Stimulated activated CD8-positive, alpha-beta memory T cell treated with anti-CD3 and anti-CD28 coated beads, Interleukin-12 subunit alpha, Interleukin-12 subunit beta, amount 100 ng/mL, for 24 hours (primary cell): ENCODE measurements at regions not wholly inside any gene's neighbourhood (a gene's known extent, or its start where the extent isn't known, plus 50 kb on each side); places are given as distances from the start of the nearest gene placed in this dataset.
A peak's percentile ranks its signal among the peaks of the same experiment; 100 is the strongest.

Experiments used
- DNase-seq: peaks from one replicate; pipeline ENCODE4 v3.0.0-alpha.2; 2020; ENCODE audit errors: extremely low read depth

DNA sequence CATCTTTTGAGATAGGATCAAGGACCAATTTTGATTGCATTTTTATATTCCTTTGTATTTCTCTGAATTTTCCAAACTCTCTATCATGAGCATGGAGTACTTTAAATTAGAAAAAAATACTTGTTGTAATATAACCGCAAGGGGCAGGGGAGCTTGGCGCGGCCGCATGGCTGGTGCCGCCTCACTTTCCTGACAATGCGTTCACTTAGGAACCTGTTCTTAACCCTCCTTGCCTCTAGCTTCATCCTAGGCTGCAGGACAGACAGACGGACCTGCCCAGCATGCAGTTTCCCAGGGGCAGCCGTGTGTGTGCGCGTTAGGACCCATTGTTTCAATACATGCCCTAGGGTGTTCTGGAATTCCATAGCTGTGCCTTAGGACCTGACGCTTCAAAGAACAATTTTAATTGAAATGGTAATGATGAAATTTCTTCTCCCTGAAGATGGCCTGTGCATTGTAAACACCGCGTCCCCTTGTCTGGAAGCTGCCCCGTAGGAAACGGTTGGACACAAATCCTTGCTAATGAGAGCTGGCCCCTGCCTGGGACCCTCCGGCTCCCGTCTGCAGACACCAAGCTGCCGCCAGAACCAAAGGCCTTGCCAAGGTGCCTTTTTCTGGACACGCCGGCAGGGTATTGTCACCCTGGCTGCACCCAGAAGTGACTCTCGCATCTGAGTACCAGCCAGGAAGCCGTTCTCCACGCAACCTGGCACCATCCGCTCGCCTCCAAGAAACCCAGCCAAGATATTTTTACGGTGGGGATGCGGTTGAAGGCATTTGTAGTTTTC is 466.4 kb downstream of the NPHP4 start:
- no peak for DNase-seq

DNA sequence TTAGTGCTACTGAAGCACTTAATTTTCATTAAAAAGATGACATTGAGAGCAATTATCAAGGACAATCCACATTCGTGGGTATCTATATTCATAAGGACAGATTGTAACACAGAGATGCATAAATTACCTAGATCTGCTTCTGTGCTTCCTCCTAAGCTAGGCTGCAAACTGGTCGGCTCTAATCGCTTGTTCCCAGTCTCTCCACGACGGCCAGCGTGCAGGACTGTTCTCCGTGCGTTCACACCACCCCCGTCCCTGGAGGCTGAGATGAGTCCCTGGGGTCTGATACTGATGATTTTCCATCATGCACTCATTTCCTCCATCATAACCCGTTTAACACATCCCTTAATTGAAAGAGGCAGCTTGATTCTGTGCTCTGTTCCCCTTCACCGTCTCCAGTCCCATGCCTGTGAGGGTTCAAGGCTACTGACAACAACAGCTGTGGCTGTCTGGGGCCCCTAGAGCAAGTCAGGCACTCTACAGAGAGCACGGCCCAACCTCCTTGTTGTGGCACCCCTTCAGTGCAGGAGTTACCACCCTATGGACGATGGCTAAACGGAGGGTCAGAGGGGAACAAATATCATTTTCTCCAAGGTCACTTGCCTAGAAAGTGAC is 469.6 kb downstream of the NPHP4 start:
- DNase-seq = no peak

DNA sequence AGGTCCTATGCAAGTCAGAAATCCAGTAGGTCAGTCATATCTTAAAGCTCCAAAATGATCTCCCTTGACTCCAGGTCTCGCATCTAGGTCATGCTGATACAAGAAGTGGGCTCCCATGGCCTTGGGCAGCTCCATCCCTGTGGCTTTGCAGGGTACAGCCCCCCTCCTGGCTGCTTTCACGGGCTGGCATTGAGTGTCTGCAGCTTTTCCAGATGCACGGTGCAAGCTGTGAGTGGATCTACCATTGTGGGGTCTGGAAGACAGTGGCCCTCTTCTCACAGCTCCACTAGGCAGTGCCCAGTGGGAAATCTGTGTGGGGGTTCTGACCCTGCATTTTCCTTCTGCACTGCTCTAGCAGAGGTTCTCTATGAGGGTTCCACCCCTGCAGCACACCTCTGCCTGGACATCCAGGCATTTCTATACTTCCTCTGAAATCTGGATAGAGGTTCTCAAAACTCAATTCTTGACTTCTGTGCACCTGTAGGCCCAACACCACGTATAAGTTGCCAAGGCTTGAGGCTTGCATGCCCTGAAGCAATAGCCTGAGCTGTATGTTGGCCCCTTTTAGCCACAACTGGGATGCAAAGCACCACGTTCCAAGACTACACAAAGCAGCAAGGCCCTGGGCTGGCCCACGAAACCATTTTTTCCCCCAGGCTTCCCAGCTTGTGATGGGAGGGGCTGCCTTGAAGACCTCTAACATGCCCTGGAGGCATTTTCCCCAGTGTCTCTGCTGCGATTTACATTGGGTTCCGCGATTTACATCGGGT is 472.7 kb downstream of the NPHP4 start:
- no peak for DNase-seq

DNA sequence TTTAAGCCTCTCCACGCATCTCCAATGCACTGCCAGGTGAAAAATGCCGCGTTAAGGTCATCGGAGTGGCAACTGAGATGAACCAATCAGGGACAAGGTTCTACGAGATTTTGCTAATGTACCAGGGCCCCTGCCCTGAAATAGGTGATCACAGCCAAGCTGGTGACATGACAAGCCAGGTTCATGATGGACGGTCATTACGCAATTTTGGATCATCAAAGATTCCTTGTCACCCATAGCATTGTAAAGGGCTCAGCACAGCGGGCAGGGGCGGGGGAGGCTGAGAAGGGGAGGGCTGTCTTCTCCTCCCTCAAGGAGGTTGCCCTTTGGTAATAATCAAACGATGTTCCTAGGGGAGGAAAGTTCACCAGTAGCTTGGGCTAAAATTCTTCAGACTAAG is 475.5 kb downstream of the NPHP4 start:
- DNase-seq = no peak

DNA sequence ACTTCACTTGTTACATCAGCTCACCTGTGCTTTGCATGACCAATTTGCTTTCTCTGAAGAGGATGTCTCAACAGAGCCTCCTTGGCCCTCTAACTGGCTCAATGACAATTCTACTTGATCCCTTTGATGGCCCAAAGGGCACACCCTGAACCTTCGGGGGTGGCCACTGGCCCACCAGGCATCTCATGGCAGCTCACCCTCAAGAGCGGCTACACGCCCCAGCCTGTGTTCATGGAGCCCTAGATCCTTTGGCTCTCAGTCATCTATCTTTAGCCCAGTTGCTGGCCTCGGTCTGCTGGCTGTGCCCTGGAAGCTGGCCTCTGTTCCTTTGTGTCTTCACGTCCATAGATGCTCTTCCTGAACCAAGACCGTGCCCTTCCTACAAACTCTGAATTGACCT is 476.7 kb downstream of the NPHP4 start:
- DNase-seq = no peak

DNA sequence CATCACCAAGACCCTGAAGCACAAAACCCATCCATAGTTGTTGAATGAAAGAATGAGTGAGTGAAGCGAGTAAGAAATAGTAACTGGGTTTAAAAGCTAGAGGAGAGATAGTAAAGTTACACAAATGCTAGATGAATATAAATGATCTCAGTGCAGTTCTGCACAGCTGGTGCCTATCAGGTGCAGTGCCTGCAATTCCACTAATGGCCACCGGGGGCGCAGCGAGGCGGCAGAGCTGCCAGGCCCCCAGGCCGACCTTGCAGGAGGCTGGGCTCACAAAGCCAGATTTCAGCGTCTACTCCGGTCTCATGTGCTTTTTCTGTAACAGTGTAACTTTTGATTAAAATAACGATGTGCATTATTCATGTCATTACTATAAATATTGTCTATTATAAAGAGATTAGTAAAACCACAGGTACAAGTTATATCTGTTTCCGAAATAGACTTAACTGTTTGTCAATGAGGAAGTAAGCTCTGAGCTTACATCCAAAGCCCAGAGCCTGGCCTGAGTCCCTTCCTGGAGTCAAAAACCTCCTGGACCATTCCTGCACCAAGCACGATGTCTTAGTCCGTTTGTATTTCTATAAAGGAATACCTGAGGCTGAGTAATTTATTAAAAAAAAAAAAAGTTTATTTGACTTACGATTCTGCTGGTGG is 477.6 kb downstream of the NPHP4 start:
- peak; percentile 17 for DNase-seq

DNA sequence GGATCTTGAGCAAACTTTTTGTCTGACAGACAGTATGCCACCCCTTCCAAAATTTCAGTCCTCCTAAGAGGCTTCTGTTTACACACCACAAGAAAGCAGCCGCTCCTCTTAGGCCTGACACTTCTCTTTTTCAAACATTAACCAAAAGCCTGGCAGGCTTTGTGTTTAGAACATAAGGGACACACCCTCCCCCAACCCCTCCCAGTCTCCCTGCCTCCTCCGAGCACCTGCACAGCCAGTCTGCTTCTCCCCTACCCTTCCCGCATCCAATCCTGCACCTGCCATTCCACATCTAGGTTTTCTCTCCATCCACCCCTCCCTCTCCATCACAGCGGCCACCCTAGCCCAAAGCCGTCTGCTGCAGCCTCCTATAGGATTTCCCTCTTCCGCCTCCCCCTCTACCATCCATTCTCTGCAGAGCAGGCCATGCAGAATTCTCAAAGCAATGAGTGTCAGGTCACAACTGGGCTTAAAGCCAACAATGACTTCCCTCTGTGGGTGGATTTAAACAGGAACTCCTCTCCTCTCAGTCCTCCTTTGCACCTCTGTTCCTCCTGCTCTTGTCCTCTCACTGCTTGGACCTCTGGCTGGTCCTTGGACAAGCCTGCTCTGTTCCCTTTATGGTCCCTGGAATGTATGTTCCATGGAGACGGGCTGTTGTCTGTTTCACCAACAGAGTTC is 478.2 kb downstream of the NPHP4 start:
- no peak for DNase-seq

DNA sequence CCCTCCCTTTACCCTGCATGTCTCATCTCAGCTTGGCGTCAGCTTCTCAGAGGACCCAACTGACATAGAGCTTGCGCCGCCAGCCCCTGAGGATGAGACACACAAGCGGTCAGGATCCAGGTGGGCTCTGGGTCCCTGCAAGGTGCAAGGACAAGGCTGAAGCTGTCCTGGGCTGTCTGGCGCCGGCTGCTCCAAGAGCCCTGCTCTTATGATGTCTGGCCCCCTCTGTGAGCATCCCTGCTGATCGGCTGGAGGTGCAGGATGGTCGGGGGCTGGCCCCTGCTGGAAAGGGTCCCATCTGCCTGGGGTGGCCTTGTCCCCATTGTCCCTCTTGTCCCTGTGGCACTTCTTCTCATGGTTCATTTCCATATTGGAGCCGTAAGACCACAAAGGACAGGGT is 479.0 kb downstream of the NPHP4 start:
- no peak for DNase-seq

DNA sequence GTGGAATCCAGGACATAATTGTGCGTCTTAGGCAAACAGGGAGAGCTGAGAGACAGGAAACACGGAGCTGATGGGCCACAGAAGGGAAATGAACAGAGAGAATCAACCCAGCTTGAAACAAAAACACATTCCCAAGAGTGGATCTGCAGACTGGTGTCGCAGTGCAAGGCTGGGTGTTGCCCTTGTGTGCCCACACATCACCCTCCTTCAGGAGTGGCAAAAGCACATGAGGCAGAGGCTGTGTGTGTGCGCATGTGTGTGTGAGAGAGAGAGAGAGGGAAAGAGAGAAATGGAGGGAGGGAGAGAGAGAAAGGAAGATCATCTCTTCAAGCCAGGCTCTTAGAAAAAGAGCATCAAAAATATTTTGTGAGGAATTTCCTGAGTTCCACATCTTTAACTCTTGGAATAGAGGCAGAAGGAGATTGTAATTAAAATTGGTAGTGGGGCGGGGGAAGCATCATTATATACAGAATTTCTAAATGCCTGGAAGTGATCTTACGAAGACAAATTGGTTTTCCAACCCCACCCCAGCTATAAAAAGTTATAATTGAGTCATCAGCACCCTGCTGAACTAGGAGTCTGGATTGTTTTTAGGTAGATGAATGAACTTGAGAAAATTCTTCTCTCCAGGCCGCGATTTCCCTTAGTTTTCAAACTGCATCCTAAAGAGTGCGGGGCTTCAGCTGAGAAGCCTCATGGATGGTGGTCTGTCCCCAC is 480.7 kb downstream of the NPHP4 start:
- no peak for DNase-seq

DNA sequence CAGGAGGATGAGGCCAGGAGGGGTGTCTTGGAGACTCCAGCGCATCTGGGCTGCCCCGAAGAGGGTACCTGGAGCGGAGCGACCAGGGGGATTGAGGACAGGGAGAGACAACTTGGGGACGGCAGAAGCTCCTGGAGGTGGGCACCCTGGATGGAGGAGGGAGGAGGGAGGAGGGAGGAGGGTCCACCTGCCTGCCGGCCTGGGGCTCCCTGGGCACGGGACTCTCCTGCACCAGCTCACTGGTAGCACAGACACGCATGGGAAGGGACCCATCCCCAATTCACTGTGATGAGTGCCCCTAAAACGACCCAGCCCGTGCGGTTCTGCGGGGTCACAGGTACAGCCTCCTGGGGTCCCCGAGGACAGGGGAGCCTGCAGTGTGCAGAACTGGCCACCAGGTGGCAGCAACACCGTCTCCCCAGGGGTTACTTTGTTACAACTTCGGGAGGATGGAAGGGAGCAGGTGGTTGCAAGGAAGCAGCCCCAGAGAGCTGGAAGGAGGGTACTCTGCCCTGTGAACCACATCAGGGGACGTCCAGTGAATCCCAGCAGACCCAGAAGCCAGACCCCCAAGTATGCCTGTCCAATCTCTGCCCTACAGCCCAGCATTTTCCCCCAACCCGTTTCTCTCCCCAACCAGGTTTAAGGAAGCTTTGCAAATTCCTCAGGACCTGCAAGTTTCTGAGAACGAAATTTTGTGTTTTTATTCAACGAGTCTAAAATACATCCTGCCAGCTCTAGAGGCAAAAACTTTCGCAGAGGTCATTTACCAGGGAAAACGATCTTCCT is 482.4 kb downstream of the NPHP4 start:
- peak; percentile 39 for DNase-seq

DNA sequence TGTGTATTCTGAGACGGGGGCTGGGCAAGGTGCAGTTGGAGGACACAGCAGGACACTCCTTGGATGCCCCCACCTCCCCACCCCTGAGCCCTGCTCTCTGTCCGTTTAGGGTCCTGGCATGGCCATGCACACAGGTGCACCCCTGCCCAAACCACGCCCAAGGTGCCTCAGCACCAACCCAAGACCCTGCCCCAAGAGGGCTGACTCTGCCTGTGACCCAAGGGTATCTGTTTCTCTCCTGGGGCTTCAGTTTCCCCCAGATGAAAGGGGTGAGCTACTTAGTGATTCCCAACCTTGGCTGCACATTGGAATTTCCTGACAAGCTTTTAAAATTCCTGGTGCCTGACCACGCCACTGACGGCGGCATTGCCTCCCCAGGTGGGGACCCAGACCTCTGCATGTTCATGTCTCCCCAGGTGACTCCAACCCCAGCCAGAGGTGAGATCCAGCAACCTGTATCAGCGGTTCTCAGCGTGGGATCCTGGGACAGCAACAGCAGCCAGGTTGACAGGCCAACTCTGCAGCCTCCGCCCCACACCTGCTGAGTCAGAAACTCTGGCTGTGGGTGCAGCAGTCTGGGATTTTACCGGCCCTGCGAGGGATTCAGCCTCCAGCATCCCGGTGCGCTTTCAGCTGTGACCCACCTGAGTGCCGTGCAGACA is 483.4 kb downstream of the NPHP4 start:
- no peak for DNase-seq

DNA sequence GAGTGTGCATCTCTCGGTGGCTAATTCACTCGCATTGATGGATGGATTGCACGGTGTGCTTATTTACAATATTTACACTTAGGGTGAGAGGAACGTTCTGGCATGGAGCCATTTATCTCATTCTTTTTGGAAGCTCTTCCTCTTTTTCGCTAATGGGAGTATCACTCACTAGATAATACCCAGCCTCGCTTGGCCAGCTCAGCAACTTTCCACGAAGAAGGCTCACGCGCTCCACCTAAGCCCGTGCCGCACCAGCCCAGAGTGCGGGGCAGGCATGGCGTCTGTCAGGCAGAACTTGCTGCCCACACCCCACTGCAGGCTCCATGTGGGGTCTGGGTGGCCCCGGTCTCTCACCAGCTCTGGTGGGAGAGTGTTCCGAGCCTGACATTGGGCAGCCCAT is 484.9 kb downstream of the NPHP4 start:
- DNase-seq = no peak

DNA sequence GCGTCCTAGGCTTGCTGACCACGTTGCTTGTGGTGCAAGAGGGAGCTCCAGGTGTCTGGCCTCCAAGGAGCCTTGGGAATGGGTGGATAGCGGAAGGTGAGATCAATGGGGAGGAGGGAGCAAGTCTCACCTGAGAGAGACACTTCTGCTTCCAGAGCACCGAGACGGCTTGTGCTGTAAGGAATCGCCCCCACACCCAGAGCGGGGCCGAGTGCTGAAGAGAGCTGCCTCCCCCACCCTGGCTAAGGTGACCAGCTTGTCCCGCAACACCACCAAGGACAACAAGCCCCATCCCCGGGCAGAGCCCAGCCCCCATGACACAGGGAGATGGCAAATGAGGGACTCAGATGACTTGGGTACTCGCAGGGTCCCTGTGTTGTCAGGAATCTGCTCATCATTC is 485.6 kb downstream of the NPHP4 start:
- DNase-seq = no peak

DNA sequence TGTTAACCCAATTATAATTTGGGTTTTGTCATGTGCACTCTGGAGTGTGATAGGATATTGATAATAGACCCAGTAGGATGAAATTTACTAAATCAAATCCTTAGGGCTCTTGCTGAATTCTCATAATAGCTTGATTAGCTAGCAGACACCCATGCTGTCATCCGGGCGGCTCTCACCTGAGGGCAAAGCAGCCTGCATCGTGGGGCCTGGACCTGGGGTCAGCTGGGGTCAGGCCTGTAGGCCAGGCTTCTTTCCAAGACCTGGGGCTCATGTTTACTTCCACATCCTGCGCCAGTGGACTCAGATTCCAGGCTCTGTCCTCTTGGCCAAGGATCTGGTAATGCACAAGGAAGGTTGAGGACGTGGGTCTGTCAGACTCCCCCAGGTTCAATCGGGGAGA is 486.3 kb downstream of the NPHP4 start:
- no peak for DNase-seq

DNA sequence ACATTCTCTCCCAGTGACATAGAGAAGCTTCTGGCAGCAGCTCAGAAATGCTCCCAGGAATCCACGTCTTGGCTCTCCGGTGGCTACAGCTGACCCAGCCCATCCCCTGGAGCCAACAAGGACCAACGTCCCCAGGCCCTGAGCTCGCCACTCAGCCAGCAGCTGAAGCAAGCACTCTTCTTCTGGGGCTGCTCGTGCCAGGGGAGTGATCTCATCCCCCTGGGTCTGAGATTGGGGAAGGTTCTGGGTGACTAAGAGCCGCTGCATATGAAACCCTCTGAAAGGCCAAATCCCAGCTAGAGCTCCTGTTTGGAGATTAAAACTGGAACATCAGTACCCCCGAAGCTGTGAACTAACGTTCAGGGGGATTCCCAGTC is 487.9 kb downstream of the NPHP4 start:
- DNase-seq = no peak

DNA sequence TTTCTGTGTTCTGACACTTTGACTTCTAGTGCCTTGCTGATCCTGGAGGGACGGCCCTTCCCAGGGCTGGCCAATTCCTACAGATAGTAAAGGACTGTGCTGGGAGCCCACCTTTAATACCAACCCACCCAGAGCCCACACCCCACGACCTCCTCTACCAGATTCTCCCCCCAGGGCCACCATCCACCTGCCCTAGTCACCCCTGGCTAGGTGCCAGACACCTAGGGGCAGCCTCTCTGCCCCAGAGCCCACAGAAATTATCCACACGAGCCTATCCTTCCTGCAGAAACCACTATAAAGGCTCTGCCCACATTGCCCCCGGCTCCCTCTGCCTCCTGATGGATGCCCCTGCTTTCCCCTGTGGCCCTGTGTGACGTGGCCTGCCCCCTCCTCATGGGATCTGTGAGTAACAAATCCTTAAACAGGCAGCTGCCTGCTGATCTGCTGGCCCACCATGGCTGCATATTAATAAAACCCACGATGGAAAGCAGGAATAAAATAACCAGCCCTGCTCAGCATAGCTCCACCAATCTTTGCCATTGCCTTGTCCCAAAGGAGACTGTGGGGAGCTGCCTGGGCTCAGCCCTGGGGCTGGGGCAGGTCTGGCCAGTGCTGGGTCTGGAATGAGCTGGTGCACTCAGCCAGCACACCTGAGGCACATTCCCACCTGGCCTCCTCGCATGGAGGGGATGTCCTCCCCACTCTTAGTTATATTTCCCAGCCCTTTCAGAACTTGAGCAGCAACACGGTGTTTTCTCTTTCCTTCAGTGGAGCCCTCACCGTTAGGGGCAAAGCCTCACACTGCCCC is 488.5 kb downstream of the NPHP4 start:
- DNase-seq = no peak

DNA sequence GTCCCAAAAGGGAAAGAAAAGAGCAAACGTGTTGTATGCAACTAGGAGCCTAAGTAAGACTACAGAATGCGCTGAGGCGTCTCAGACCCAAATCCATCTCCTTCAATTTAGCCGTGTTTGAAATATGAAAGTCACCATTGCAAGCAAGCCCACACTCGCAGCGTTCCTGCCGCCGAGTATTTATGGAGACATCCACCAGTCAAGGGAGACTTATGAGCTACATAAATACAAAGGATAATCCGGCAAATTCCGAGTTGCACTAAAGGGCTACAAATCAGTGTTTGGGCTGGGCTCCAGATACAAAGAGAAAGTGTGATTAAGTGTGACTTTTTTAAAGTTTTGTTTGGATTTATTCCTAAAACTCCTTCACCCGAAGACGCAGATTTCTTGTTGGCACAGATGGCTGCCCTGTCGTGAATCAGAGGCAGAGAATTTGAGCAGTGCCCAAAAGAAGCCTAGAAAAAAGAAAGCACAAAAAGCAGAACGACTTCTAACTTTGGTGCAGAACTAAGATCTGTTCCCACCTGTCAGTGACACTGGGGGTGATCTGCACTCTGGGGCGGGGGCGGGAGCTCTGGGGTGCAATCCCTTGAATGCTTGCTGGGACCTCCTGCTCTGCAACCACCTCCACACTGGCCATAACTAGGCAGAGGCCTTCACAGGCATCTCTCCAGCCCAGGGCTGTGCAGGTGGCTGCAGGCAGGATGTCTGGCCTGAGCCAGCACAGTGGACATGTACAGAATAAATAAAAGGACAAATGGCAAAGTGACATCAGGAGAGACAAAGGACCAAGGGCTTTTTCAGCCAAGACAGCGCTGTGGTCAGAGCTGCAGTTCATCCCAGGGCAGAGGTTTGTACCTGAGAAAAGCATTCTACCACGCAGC is 489.7 kb downstream of the NPHP4 start:
- DNase-seq = no peak
